Activated naive CD4-positive, alpha-beta T cell treated with anti-CD3 and anti-CD28 coated beads, Interleukin-2, amount 50 U/mL, for 24 hours (primary cell): ENCODE measurements at regions not wholly inside any gene's neighbourhood (a gene's known extent, or its start where the extent isn't known, plus 50 kb on each side); places are given as distances from the start of the nearest gene placed in this dataset.

Source experiments
- H3K27ac Mint-ChIP-seq: one replicate; pipeline ENCODE4 v1.8.0; 2021; ENCODE audit warnings: mild to moderate bottlenecking, mixed read lengths
- H3K27me3 Mint-ChIP-seq: one replicate; pipeline ENCODE4 v1.8.0; 2021; ENCODE audit warnings: mixed read lengths
- H3K36me3 Mint-ChIP-seq: one replicate; pipeline ENCODE4 v1.8.0; 2021; ENCODE audit warnings: mixed read lengths
- H3K4me1 Mint-ChIP-seq: one replicate; pipeline ENCODE4 v1.8.0; 2021; ENCODE audit warnings: mixed read lengths
- H3K4me3 Mint-ChIP-seq: one replicate; pipeline ENCODE4 v1.8.0; 2021; ENCODE audit warnings: mild to moderate bottlenecking, mixed read lengths
- H3K9me3 Mint-ChIP-seq: one replicate; pipeline ENCODE4 v1.8.0; 2021; ENCODE audit warnings: mixed read lengths

GRCh38 chr22:49577168-49578060 is 250.3 kb downstream of the BRD1 start:
- Mint-ChIP-seq H3K4me1 (no peaks in the 10 kb centered on the region), H3K27ac (peak overlapping the region; percentile 14), H3K27me3 (no peaks in the 10 kb centered on the region), H3K4me3 (no peak overlapping the region), H3K36me3 (no peaks in the 10 kb centered on the region), H3K9me3 (no peaks in the 10 kb centered on the region)

GRCh38 chr22:49576241-49577141 is 251.2 kb downstream of the BRD1 start:
- Mint-ChIP-seq H3K27me3 (no peaks in the 10 kb centered on the region), H3K4me3 (no peak overlapping the region), H3K36me3 (no peaks in the 10 kb centered on the region), H3K4me1 (no peaks in the 10 kb centered on the region), H3K27ac (no peak overlapping the region), H3K9me3 (no peaks in the 10 kb centered on the region)

- Mint-ChIP-seq H3K27ac (no peak overlapping the region), H3K36me3 (no peaks in the 10 kb centered on the region), H3K4me1 (no peaks in the 10 kb centered on the region), H3K27me3 (no peaks in the 10 kb centered on the region), H3K4me3 (no peak overlapping the region), H3K9me3 (no peaks in the 10 kb centered on the region)
Measured at GRCh38 chr22:49575703-49576081, 252.0 kb downstream of the BRD1 start.

- Mint-ChIP-seq H3K27ac (no peak overlapping the region), H3K4me3 (no peak overlapping the region), H3K9me3 (no peaks in the 10 kb centered on the region)
Measured at GRCh38 chr22:49574881-49575702, 252.6 kb downstream of the BRD1 start.

GRCh38 chr22:49574205-49574880 is 253.3 kb downstream of the BRD1 start:
- Mint-ChIP-seq H3K27ac (no peak overlapping the region), H3K4me3 (no peak overlapping the region), H3K9me3 (no peaks in the 10 kb centered on the region)

More at GRCh38 chr22:49574881-49575702, 252.6 kb downstream of the BRD1 start:
- Mint-ChIP-seq H3K36me3 (no peaks in the 10 kb centered on the region), H3K27me3 (no peaks in the 10 kb centered on the region), H3K4me1 (no peaks in the 10 kb centered on the region)

GRCh38 chr22:49573109-49573765 is 254.4 kb downstream of the BRD1 start:
- Mint-ChIP-seq H3K4me1 (no peaks in the 10 kb centered on the region), H3K4me3 (no peak overlapping the region), H3K27me3 (no peaks in the 10 kb centered on the region), H3K9me3 (no peaks in the 10 kb centered on the region), H3K27ac (no peak overlapping the region), H3K36me3 (no peaks in the 10 kb centered on the region)

More at GRCh38 chr22:49574205-49574880, 253.3 kb downstream of the BRD1 start:
- Mint-ChIP-seq H3K27me3 (no peaks in the 10 kb centered on the region), H3K4me1 (no peaks in the 10 kb centered on the region), H3K36me3 (no peaks in the 10 kb centered on the region)

- no peaks in the 10 kb centered on the region for H3K36me3 Mint-ChIP-seq
- no peak overlapping the region for H3K27ac Mint-ChIP-seq
- H3K27me3 Mint-ChIP-seq = no peaks in the 10 kb centered on the region
- no peaks in the 10 kb centered on the region for H3K9me3 Mint-ChIP-seq
- H3K4me1 Mint-ChIP-seq = no peaks in the 10 kb centered on the region
- H3K4me3 Mint-ChIP-seq = no peak overlapping the region
Measured at GRCh38 chr22:49571326-49571725, 256.3 kb downstream of the BRD1 start.

- no peak overlapping the region for H3K4me3 Mint-ChIP-seq
- no peaks in the 10 kb centered on the region for H3K27me3 Mint-ChIP-seq
- H3K9me3 Mint-ChIP-seq = no peaks in the 10 kb centered on the region
- H3K36me3 Mint-ChIP-seq = no peaks in the 10 kb centered on the region
- no peaks in the 10 kb centered on the region for H3K4me1 Mint-ChIP-seq
- no peak overlapping the region for H3K27ac Mint-ChIP-seq
Measured at GRCh38 chr22:49570032-49570848, 257.4 kb downstream of the BRD1 start.

- no peaks in the 10 kb centered on the region for H3K9me3 Mint-ChIP-seq
- no peaks in the 10 kb centered on the region for H3K4me1 Mint-ChIP-seq
- no peaks in the 10 kb centered on the region for H3K27me3 Mint-ChIP-seq
- H3K4me3 Mint-ChIP-seq = no peak overlapping the region
- H3K27ac Mint-ChIP-seq = no peak overlapping the region
- H3K36me3 Mint-ChIP-seq = no peaks in the 10 kb centered on the region
Measured at GRCh38 chr22:49569286-49570031, 258.2 kb downstream of the BRD1 start.

- Mint-ChIP-seq H3K4me3 (no peak overlapping the region), H3K36me3 (no peaks in the 10 kb centered on the region), H3K4me1 (no peaks in the 10 kb centered on the region), H3K27me3 (no peaks in the 10 kb centered on the region), H3K27ac (peak overlapping the region; percentile 77), H3K9me3 (no peaks in the 10 kb centered on the region)
Measured at GRCh38 chr22:49568751-49569285, 258.9 kb downstream of the BRD1 start.

GRCh38 chr22:49567899-49568750 is 259.5 kb downstream of the BRD1 start:
- H3K27me3 Mint-ChIP-seq = no peaks in the 10 kb centered on the region
- no peak overlapping the region for H3K27ac Mint-ChIP-seq
- H3K4me1 Mint-ChIP-seq = no peaks in the 10 kb centered on the region
- H3K4me3 Mint-ChIP-seq = no peak overlapping the region
- no peaks in the 10 kb centered on the region for H3K36me3 Mint-ChIP-seq
- H3K9me3 Mint-ChIP-seq = no peaks in the 10 kb centered on the region

- no peak overlapping the region for H3K4me3 Mint-ChIP-seq
- no peaks in the 10 kb centered on the region for H3K27me3 Mint-ChIP-seq
- H3K4me1 Mint-ChIP-seq = no peaks in the 10 kb centered on the region
- no peaks in the 10 kb centered on the region for H3K9me3 Mint-ChIP-seq
- H3K36me3 Mint-ChIP-seq = no peaks in the 10 kb centered on the region
- no peak overlapping the region for H3K27ac Mint-ChIP-seq
Measured at GRCh38 chr22:49566693-49567092, 261.0 kb downstream of the BRD1 start.
